IMR-90 (cell line): ENCODE measurements at regions not wholly inside any gene's neighbourhood (a gene's known extent, or its start where the extent isn't known, plus 50 kb on each side); places are given as distances from the start of the nearest gene placed in this dataset.

Experiments used
- ATAC-seq: fragments of 200-7000 bp; cut with Tn5 transposase; 2 replicates; pipeline ENCODE4 v1.9.1; 2020; ENCODE audit warnings: low read depth, mild to moderate bottlenecking, moderate library complexity
- BruUV-seq: library from RNA; stranded (reverse); fragments of 400-500 nt; replicated peaks from 2 replicates; lab custom pipeline; 2021; lab: Mats Ljungman, UMichigan
- CTCF ChIA-PET: fragments of 300-600 bp; formaldehyde crosslinking; extraction: SDS; loops from one replicate; lab custom pipeline; 2021; ENCODE audit warnings: antibody characterized with exemption; lab: Yijun Ruan, JAX
- POLR2A ChIA-PET: fragments of 300-600 bp; sonication (Branson Sonifier 250); formaldehyde crosslinking; loops from one replicate; lab custom pipeline; 2022; ENCODE audit warnings: antibody characterized with exemption; ENCODE audit not compliant: unreplicated experiment; lab: Charles Lee
- DNase-seq: peaks from one replicate; pipeline ENCODE4 v3.0.0; 2013
- H2AFZ ChIP-seq: replicated peaks from 2 replicates; pipeline ENCODE3; 2013; ENCODE audit warnings: low read length, mild to moderate bottlenecking; ENCODE audit not compliant: poor library complexity
- H2AK5ac ChIP-seq: 2 replicates; pipeline ENCODE4 v1.6.1; 2013; ENCODE audit warnings: low read depth, low read length, inconsistent platforms
- H2AK9ac ChIP-seq: replicated peaks from 2 replicates; pipeline ENCODE3; 2013; ENCODE audit warnings: mild to moderate bottlenecking, low read depth, low read length, moderate library complexity; ENCODE audit not compliant: poor library complexity
- H2BK120ac ChIP-seq: 2 replicates; pipeline ENCODE4 v1.6.1; 2013; ENCODE audit warnings: low read depth, low read length, inconsistent platforms
- H2BK15ac ChIP-seq: 3 replicates; pipeline ENCODE4 v1.6.1; 2013; ENCODE audit warnings: low read depth, low read length, inconsistent platforms
- H2BK20ac ChIP-seq: 2 replicates; pipeline ENCODE4 v1.6.1; 2013; ENCODE audit warnings: low read depth, mild to moderate bottlenecking, inconsistent platforms, low read length, moderate library complexity
- H2BK5ac ChIP-seq: 2 replicates; pipeline ENCODE4 v1.6.1; 2013; ENCODE audit warnings: mild to moderate bottlenecking, low read depth, low read length, inconsistent platforms; ENCODE audit not compliant: poor library complexity, severe bottlenecking
- H3K14ac ChIP-seq: replicated peaks from 2 replicates; pipeline ENCODE4 v1.6.1; 2013; ENCODE audit warnings: low read depth, low read length, inconsistent platforms
- H3K18ac ChIP-seq: 2 replicates; pipeline ENCODE4 v1.6.1; 2013; ENCODE audit warnings: low read depth, low read length, control low read depth
- H3K23ac ChIP-seq: 2 replicates; pipeline ENCODE4 v1.6.1; 2013; ENCODE audit warnings: low read depth, low read length, inconsistent platforms
- H3K27ac ChIP-seq: 2 replicates; pipeline ENCODE4 v1.5.1; 2013; ENCODE audit warnings: mild to moderate bottlenecking, control low read depth, low read length; ENCODE audit not compliant: insufficient read depth
- H3K27me3 ChIP-seq: 2 replicates; pipeline ENCODE4 v1.6.1; 2013; ENCODE audit warnings: low read length; ENCODE audit not compliant: control insufficient read depth, insufficient read depth
- H3K36me3 ChIP-seq: 2 replicates; pipeline ENCODE4 v1.6.1; 2013; ENCODE audit warnings: low read length, mixed read lengths; ENCODE audit not compliant: control insufficient read depth, insufficient read depth
- H3K4ac ChIP-seq: 2 replicates; pipeline ENCODE4 v1.6.1; 2013; ENCODE audit warnings: low read depth, low read length, inconsistent platforms
- H3K4me1 ChIP-seq: 2 replicates; pipeline ENCODE4 v1.6.1; 2013; ENCODE audit warnings: low read length, mixed read lengths; ENCODE audit not compliant: control insufficient read depth, insufficient read depth
- H3K4me2 ChIP-seq: 2 replicates; pipeline ENCODE4 v1.6.1; 2013; ENCODE audit warnings: low read depth, mild to moderate bottlenecking, control low read depth, low read length, moderate library complexity
- H3K4me3 ChIP-seq: 2 replicates; pipeline ENCODE4 v1.5.1; 2013; ENCODE audit warnings: low read depth, mild to moderate bottlenecking, control low read depth, low read length, moderate library complexity; ENCODE audit not compliant: insufficient read depth
- H3K56ac ChIP-seq: 2 replicates; pipeline ENCODE4 v1.6.1; 2013; ENCODE audit warnings: low read length, inconsistent platforms; ENCODE audit not compliant: insufficient read depth; ENCODE audit errors: extremely low read depth
- H3K79me1 ChIP-seq, 2 experiments: 2 replicates each; pipeline ENCODE4 v1.6.1; 2013; ENCODE audit warnings: low read length in 2 of 2, inconsistent platforms in 1 of 2, low read depth in 1 of 2
- H3K9ac ChIP-seq: 2 replicates; pipeline ENCODE4 v1.6.1; 2013; ENCODE audit warnings: low read depth, low read length, control low read depth
- H3K9me1 ChIP-seq: 2 replicates; pipeline ENCODE4 v1.6.1; 2013; ENCODE audit warnings: low read length, inconsistent platforms; ENCODE audit not compliant: insufficient read depth
- H3K9me3 ChIP-seq: 2 replicates; pipeline ENCODE4 v1.6.1; 2013; ENCODE audit warnings: low read length; ENCODE audit not compliant: control insufficient read depth, insufficient read depth
- H4K20me1 ChIP-seq: 2 replicates; pipeline ENCODE4 v1.6.1; 2013; ENCODE audit warnings: low read length, inconsistent platforms; ENCODE audit not compliant: insufficient read depth
- H4K5ac ChIP-seq: 2 replicates; pipeline ENCODE4 v1.6.1; 2013; ENCODE audit warnings: mild to moderate bottlenecking, low read depth, low read length, control low read depth
- H4K8ac ChIP-seq, 2 experiments: 2 replicates each; pipeline ENCODE4 v1.6.1; 2013; ENCODE audit warnings: low read depth in 2 of 2, low read length in 2 of 2, control low read depth in 1 of 2, inconsistent platforms in 1 of 2
- H4K91ac ChIP-seq: 2 replicates; pipeline ENCODE4 v1.6.1; 2013; ENCODE audit warnings: low read depth, low read length, inconsistent platforms; ENCODE audit not compliant: insufficient read depth
- BHLHE40 ChIP-seq: fragments of 150-350 bp; IDR thresholded peaks from 2 replicates; pipeline ENCODE4 v1.6.1; 2016; ENCODE audit warnings: mild to moderate bottlenecking, low read depth, low read length
- CEBPB ChIP-seq: IDR thresholded peaks from 2 replicates; pipeline ENCODE4 v1.6.1; 2012; ENCODE audit warnings: low read depth, low read length, improper control_type of control experiment
- CHD1 ChIP-seq: IDR thresholded peaks from 2 replicates; pipeline ENCODE4 v1.6.1; 2012; ENCODE audit warnings: low read depth, low read length, improper control_type of control experiment
- FOS ChIP-seq: fragments of 150-350 bp; IDR thresholded peaks from 2 replicates; pipeline ENCODE4 v1.6.1; 2016; ENCODE audit warnings: low read depth, low read length
- MAFK ChIP-seq: IDR thresholded peaks from 2 replicates; pipeline ENCODE4 v1.6.1; 2012; ENCODE audit warnings: low read depth, low read length, improper control_type of control experiment
- MAZ ChIP-seq: IDR thresholded peaks from 2 replicates; pipeline ENCODE4 v1.6.1; 2012; ENCODE audit warnings: low read depth, mild to moderate bottlenecking, low read length, improper control_type of control experiment, moderate library complexity, borderline replicate concordance
- MXI1 ChIP-seq: IDR thresholded peaks from 2 replicates; pipeline ENCODE4 v1.6.1; 2012; ENCODE audit warnings: low read depth, mild to moderate bottlenecking, low read length, moderate library complexity, borderline replicate concordance
- NFE2L2 ChIP-seq: fragments of 150-350 bp; IDR thresholded peaks from 2 replicates; pipeline ENCODE4 v1.6.1; 2016; ENCODE audit warnings: low read depth, mild to moderate bottlenecking, low read length
- POLR2A ChIP-seq: IDR thresholded peaks from 2 replicates; pipeline ENCODE4 v1.6.1; 2012; ENCODE audit warnings: mild to moderate bottlenecking, low read depth, low read length
- RAD21 ChIP-seq: IDR thresholded peaks from 2 replicates; pipeline ENCODE4 v1.6.1; 2012; ENCODE audit warnings: low read length, improper control_type of control experiment
- RCOR1 ChIP-seq: IDR thresholded peaks from 2 replicates; pipeline ENCODE4 v1.6.1; 2012; ENCODE audit warnings: mild to moderate bottlenecking, low read length, improper control_type of control experiment; ENCODE audit not compliant: insufficient replicate concordance
- RFX5 ChIP-seq: IDR thresholded peaks from 2 replicates; pipeline ENCODE4 v1.8.0; 2012; ENCODE audit warnings: low read depth, mild to moderate bottlenecking, low read length, moderate library complexity
- SMC3 ChIP-seq: fragments of 150-350 bp; IDR thresholded peaks from 2 replicates; pipeline ENCODE4 v1.6.1; 2016; ENCODE audit warnings: low read depth, mild to moderate bottlenecking, antibody characterized with exemption, low read length, moderate library complexity
- WGBS, 2 experiments: methylation state at CpG; one replicate each; pipeline versions ENCODE4 v1.1.5 to v1.1.7; 2013; ENCODE audit warnings: missing lambda C conversion rate in 2 of 2; ENCODE audit not compliant: insufficient read length in 1 of 2; ENCODE audit errors: extremely low coverage in 2 of 2; 5-methylcytosine and 5-hydroxymethylcytosine counted together
- dilution Hi-C: fragments of 300-500 bp; cut with HindIII; formaldehyde crosslinking; loops from one replicate; pipeline ENCODE4 v1.14.3; 2018; ENCODE audit warnings: low sequenced_read_pairs; ENCODE audit not compliant: unreplicated experiment
- in situ Hi-C: fragments of 300-500 bp; cut with MboI; formaldehyde crosslinking; loops from 3 replicates; pipeline ENCODE4 v1.14.3; 2019; ENCODE audit warnings: low sequenced_read_pairs, inconsistent platforms, mixed read lengths
- intact Hi-C: fragments of 100-400 bp; cut with micrococcal nuclease; formaldehyde crosslinking; loops from 2 replicates; pipeline ENCODE4 v1.10.0; 2022
- TF ChIP-seq, protein P1 (sequence below): fragments of 150-350 bp; IDR thresholded peaks from 2 replicates; pipeline ENCODE4 v1.6.1; 2017; ENCODE audit warnings: mild to moderate bottlenecking, antibody characterized with exemption, low read length, low read depth
- TF ChIP-seq, protein P2 (sequence below): fragments of 150-350 bp; IDR thresholded peaks from 2 replicates; pipeline ENCODE4 v1.6.1; 2016; ENCODE audit warnings: low read depth, mild to moderate bottlenecking, low read length, moderate library complexity, borderline replicate concordance
- TF ChIP-seq, protein P3 (sequence below): conservative IDR thresholded peaks from 2 replicates; pipeline ENCODE4 v1.5.1; 2012; ENCODE audit warnings: mild to moderate bottlenecking, low read depth, low read length, improper control_type of control experiment

DNA sequence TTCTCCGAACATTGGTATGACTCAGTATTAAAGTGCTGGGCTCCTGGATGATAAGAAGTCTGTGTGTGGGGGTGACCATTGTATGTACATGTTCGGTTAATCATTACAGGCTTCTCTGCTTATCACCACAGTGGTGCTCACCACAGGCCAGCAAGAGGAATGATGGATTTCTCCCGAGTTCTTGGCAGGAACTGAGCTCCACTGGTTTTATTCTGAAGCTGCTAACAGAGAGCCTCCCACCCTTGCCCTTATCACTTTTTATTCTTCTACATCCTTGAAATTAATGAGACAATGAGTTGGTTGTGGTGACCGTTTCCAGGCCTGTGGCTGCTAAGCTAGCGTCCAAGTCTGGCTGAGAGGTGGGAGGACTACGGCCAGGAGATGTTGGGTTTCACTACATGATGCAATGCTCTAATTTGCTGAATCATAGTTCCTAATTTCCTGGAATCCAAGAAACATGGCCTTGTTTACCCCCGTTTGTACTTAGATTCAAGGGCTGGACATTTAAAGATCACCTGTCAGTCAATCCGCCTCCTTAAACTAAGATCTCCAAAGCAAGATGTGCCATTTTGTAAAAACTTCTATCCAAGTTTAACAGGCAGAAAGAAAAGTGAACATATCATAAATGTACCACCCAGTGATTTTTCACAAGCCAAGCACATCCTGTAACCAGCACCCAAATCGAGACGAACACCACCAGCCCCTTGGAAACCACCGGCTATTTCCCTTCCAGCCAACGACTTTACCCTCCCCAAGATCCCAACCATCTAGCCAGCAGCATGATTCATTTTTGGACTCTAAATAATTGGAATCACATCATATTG lies 172.5 kb downstream of the FOXA2 start:
- H3K9ac ChIP-seq = no peak overlapping the region
- no peak overlapping the region for H3K4ac ChIP-seq
- no peaks in the 10 kb centered on the region for H3K36me3 ChIP-seq
- H3K9me1 ChIP-seq = no peaks in the 10 kb centered on the region
- no peaks in the 10 kb centered on the region for H4K20me1 ChIP-seq
- no peak overlapping the region for H2AK5ac ChIP-seq
- H3K56ac ChIP-seq = no peak overlapping the region
- H2BK15ac ChIP-seq = no peak overlapping the region
- no peak for ATAC-seq
- H2AFZ ChIP-seq = no peak overlapping the region
- no peak overlapping the region for H4K5ac ChIP-seq
- no peak overlapping the region for H3K14ac ChIP-seq
- no peaks in the 10 kb centered on the region for H3K4me1 ChIP-seq
- H3K4me3 ChIP-seq = no peak overlapping the region
- in situ Hi-C loops (no loop called here), dilution Hi-C loops (no loop called here), intact Hi-C loops (no loop called here)
- DNase-seq = no peak
- no peak overlapping the region for H2BK5ac ChIP-seq
- CTCF ChIA-PET = no interaction called here
- WGBS, 2 experiments = 36% methylated on average over 5 of the region's 12 CpGs; no CpG with 5 or more reads in 1 of the 2 experiments
- H3K9me3 ChIP-seq = no peaks in the 10 kb centered on the region; the same call in 1 of the 2 replicates
- H3K4me2 ChIP-seq = no peak overlapping the region
- TF ChIP-seq FOS = no peak
- TF ChIP-seq CHD1 = no peak
- TF ChIP-seq, protein P1, sequence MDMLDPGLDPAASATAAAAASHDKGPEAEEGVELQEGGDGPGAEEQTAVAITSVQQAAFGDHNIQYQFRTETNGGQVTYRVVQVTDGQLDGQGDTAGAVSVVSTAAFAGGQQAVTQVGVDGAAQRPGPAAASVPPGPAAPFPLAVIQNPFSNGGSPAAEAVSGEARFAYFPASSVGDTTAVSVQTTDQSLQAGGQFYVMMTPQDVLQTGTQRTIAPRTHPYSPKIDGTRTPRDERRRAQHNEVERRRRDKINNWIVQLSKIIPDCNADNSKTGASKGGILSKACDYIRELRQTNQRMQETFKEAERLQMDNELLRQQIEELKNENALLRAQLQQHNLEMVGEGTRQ = no peak
- no peak for TF ChIP-seq RFX5
- no peak for TF ChIP-seq NFE2L2
- no peak for TF ChIP-seq SMC3
- no peak for TF ChIP-seq RAD21
- no peak for TF ChIP-seq MXI1
- no peak for TF ChIP-seq MAFK
- TF ChIP-seq RCOR1 = no peak
- TF ChIP-seq, protein P2, sequence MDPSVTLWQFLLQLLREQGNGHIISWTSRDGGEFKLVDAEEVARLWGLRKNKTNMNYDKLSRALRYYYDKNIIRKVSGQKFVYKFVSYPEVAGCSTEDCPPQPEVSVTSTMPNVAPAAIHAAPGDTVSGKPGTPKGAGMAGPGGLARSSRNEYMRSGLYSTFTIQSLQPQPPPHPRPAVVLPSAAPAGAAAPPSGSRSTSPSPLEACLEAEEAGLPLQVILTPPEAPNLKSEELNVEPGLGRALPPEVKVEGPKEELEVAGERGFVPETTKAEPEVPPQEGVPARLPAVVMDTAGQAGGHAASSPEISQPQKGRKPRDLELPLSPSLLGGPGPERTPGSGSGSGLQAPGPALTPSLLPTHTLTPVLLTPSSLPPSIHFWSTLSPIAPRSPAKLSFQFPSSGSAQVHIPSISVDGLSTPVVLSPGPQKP = no peak
- TF ChIP-seq POLR2A = no peak
- no peak for TF ChIP-seq CEBPB
- TF ChIP-seq, protein P3, sequence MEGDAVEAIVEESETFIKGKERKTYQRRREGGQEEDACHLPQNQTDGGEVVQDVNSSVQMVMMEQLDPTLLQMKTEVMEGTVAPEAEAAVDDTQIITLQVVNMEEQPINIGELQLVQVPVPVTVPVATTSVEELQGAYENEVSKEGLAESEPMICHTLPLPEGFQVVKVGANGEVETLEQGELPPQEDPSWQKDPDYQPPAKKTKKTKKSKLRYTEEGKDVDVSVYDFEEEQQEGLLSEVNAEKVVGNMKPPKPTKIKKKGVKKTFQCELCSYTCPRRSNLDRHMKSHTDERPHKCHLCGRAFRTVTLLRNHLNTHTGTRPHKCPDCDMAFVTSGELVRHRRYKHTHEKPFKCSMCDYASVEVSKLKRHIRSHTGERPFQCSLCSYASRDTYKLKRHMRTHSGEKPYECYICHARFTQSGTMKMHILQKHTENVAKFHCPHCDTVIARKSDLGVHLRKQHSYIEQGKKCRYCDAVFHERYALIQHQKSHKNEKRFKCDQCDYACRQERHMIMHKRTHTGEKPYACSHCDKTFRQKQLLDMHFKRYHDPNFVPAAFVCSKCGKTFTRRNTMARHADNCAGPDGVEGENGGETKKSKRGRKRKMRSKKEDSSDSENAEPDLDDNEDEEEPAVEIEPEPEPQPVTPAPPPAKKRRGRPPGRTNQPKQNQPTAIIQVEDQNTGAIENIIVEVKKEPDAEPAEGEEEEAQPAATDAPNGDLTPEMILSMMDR = no peak
- no peak for TF ChIP-seq BHLHE40
- no peak for TF ChIP-seq MAZ
- H2BK20ac ChIP-seq = no peak overlapping the region
- H3K18ac ChIP-seq = no peak overlapping the region
- no peak overlapping the region for H3K23ac ChIP-seq
- H3K27ac ChIP-seq = no peak overlapping the region
- H4K8ac ChIP-seq = no peak overlapping the region
- no TSS peak for BruUV-seq
- no peak overlapping the region for H2BK120ac ChIP-seq
- H4K91ac ChIP-seq = no peak overlapping the region
- no peaks in the 10 kb centered on the region for H3K79me1 ChIP-seq
- no peaks in the 10 kb centered on the region for H3K27me3 ChIP-seq
- POLR2A ChIA-PET = no interaction called here
- H2AK9ac ChIP-seq = no peak overlapping the region
